H1 (cell line): ENCODE measurements at regions not wholly inside any gene's neighbourhood (a gene's known extent, or its start where the extent isn't known, plus 50 kb on each side); places are given as distances from the start of the nearest gene placed in this dataset.

Experiments used
- EZH2 ChIP-seq: fragments of 200-600 bp; sonication (generic); IDR thresholded peaks from 2 replicates; pipeline ENCODE4 v1.7.1; 2012; ENCODE audit warnings: low read depth, mild to moderate bottlenecking, moderate library complexity, low read length, inconsistent platforms; ENCODE audit not compliant: severe bottlenecking
- JUN ChIP-seq: IDR thresholded peaks from 2 replicates; pipeline ENCODE4 v1.6.1; 2011; ENCODE audit warnings: low read depth, mild to moderate bottlenecking, improper control_type of control experiment, low read length
- JUND ChIP-seq: IDR thresholded peaks from 2 replicates; pipeline ENCODE4 v1.6.1; 2011; ENCODE audit warnings: mild to moderate bottlenecking, improper control_type of control experiment, low read length
- POLR2A ChIP-seq, 2 experiments: IDR thresholded peaks; 1 replicate in 1 of 2; 2 replicates in 1 of 2; pipeline ENCODE4 v1.6.1; 2011; ENCODE audit warnings: low read depth in 2 of 2, low read length in 2 of 2, mild to moderate bottlenecking in 2 of 2; ENCODE audit errors: control extremely low read depth in 1 of 2
- POLR2AphosphoS5 ChIP-seq: IDR thresholded peaks from 2 replicates; pipeline ENCODE4 v1.6.1; 2011; ENCODE audit warnings: low read depth, low read length
- RBBP5 ChIP-seq: IDR thresholded peaks from 2 replicates; pipeline ENCODE4 v1.7.1; 2012; ENCODE audit warnings: low read depth, mild to moderate bottlenecking, inconsistent platforms, low read length, moderate library complexity, borderline replicate concordance
- RFX5 ChIP-seq: IDR thresholded peaks from 2 replicates; pipeline ENCODE4 v1.6.1; 2011; ENCODE audit warnings: low read depth, low read length, improper control_type of control experiment, borderline replicate concordance
- SP1 ChIP-seq: IDR thresholded peaks from 2 replicates; pipeline ENCODE4 v1.6.1; 2011; ENCODE audit warnings: low read depth, low read length
- SRF ChIP-seq: IDR thresholded peaks from 2 replicates; pipeline ENCODE4 v1.6.1; 2011; ENCODE audit warnings: mild to moderate bottlenecking, low read depth, low read length, moderate library complexity
- TF ChIP-seq, protein P1 (sequence below), 3 experiments: IDR thresholded peaks; 1 replicate in 2 of 3; 2 replicates in 1 of 3; pipeline versions ENCODE4 v1.5.1 to v1.6.1; 2011; ENCODE audit warnings: low read length in 3 of 3, mild to moderate bottlenecking in 3 of 3, inconsistent platforms in 2 of 3, low read depth in 1 of 3, moderate library complexity in 1 of 3; ENCODE audit not compliant: insufficient read depth in 1 of 3; ENCODE audit errors: control extremely low read depth in 1 of 3
- TF ChIP-seq, protein P2 (sequence below): IDR thresholded peaks from 2 replicates; pipeline ENCODE4 v1.6.1; 2012; ENCODE audit warnings: inconsistent platforms

DNA sequence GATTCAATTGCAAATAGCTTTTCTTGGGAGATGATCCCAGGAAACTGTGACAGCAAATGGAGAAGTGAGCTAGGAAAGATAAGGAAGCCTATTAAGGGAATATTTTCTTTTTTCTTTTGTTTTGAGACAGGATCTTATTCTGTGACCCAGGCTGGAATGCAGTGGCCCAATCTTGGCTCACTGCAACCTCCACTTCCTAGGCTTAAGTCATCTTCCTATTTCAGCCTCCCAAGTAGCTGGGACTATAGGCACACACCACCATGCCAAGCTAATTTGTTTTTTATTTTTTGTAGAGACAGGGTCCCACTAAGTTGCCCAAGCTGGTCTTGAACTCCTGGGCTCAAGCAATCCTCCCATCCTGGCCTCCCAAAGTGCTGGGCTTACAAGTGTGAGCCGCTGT is 433.7 kb downstream of the RPS6KC1 start:
- TF ChIP-seq JUND (no peak), SP1 (no peak), POLR2AphosphoS5 (no peak), SRF (no peak), POLR2A (IDR thresholded peaks at IDR 0.05; ENCODE audit: control extremely low read depth in 1 of 2, low read depth in 2 of 2, low read length in 2 of 2) (no peak), RFX5 (no peak), EZH2 (no peak), JUN (no peak), RBBP5 (no peak)
- TF ChIP-seq, protein P1, sequence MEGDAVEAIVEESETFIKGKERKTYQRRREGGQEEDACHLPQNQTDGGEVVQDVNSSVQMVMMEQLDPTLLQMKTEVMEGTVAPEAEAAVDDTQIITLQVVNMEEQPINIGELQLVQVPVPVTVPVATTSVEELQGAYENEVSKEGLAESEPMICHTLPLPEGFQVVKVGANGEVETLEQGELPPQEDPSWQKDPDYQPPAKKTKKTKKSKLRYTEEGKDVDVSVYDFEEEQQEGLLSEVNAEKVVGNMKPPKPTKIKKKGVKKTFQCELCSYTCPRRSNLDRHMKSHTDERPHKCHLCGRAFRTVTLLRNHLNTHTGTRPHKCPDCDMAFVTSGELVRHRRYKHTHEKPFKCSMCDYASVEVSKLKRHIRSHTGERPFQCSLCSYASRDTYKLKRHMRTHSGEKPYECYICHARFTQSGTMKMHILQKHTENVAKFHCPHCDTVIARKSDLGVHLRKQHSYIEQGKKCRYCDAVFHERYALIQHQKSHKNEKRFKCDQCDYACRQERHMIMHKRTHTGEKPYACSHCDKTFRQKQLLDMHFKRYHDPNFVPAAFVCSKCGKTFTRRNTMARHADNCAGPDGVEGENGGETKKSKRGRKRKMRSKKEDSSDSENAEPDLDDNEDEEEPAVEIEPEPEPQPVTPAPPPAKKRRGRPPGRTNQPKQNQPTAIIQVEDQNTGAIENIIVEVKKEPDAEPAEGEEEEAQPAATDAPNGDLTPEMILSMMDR (IDR thresholded peaks at IDR 0.05; ENCODE audit: control extremely low read depth in 1 of 3, insufficient read depth in 1 of 3, low read depth in 1 of 3, low read length in 3 of 3) = no peak
- TF ChIP-seq, protein P2, sequence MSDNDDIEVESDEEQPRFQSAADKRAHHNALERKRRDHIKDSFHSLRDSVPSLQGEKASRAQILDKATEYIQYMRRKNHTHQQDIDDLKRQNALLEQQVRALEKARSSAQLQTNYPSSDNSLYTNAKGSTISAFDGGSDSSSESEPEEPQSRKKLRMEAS = no peak
